Activated CD4-positive, alpha-beta T cell treated with anti-CD3 and anti-CD28 coated beads for 48 hours (primary cell): ENCODE measurements at regions not wholly inside any gene's neighbourhood (a gene's known extent, or its start where the extent isn't known, plus 50 kb on each side); places are given as distances from the start of the nearest gene placed in this dataset.

Experiments used
- DNase-seq: peaks from one replicate; pipeline ENCODE4 v3.0.0-alpha.2; 2020

GRCh38 chr1:244157731-244158438 lies 106.8 kb downstream of the ZBTB18 start:
- no peak for DNase-seq

DNA sequence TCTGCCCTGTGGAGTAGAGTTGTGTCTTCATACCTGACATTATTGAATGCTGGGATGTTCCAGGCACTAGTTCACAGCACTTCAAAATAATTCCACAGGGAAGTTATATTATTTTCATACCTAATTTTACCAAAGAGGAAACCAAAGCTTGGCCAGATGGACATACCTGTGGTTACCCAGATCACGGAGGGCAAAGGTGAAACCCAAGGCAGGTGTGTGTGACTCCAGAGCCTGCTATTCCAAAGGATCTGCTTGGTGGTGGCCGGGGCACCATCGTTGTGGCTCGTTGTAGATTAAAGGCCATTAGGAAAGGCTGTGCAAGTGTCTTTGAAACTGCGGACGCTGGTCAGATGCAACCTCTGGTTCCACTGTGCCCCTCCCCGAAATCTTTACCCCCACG lies 108.6 kb downstream of the ZBTB18 start:
- no peak for DNase-seq

DNA sequence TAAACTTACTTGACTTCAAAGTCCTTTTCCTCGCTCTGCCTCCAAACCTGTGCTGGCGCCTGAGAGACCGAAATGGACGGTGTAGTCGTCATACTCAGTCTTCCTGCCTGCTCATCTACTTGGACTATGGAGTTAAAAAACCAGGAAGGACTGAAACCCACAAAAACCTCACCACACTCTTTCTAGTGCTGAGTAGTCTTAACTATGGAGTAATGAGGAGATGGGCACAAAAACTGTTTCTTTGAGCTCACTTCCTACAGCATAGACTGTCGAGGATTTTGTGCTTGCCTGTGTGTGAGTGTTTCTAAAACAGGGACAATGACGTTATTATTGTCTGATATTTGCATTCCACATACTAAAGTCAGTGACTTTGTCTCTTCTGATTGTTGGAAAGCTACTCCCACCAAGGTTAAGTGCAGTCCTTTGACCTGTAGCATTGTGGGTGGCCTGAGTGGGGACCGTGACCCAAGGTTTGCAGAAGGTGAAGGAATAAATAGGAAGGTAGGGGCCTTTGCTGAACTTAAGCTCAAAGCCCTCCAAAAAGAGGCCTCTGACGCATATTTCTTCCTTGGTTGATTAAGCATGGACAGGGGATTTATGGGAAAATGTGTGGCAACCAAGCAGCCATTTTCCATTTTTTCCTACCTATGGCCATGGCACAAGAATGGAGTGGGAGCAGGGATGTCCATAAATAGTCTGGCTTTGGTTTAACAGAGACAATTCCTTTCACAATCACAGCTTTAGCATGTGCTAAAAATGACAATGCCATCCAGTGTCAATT lies 109.6 kb downstream of the ZBTB18 start:
- DNase-seq = no peak

- DNase-seq = no peak
These were observed 110.1 kb downstream of the ZBTB18 start for GRCh38 chr1:244161236-244161510.

DNA sequence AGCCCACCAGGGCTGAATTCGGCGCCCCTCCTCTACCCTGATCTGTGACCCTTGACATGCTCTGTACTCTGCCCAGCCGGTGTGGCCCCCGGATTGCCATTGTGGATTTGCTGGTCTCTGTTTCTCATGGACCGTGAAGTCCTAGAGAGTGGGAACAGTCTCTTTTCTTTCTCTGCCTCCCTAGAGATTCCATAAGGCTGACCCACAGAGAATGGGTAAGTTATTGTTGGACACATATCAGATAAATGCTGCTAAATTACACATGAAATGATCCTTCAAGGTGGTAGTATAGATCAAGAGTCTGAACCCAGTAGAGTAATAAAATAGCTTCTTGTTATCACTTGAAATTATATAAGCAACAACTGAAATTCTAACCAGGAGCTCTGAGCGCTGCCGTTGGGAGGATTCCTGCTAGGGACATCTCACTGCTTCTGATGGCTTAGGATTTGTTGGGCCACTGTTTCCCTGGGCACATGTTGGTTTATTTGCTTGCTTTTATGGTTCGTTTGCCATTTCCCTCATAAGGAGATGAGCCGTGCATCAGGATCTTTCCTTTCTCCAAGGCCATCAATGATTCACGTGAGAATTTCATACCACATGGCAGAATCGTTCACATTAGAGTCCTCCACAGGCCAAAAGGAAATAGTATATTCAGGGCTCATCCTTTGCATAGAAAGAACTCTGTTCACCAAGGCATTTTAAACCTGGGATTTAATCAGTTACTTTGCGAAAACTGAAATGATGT lies 111.9 kb downstream of the ZBTB18 start:
- DNase-seq = no peak

- DNase-seq = no peak
These were observed 112.9 kb downstream of the ZBTB18 start for GRCh38 chr1:244163861-244164510.

DNA sequence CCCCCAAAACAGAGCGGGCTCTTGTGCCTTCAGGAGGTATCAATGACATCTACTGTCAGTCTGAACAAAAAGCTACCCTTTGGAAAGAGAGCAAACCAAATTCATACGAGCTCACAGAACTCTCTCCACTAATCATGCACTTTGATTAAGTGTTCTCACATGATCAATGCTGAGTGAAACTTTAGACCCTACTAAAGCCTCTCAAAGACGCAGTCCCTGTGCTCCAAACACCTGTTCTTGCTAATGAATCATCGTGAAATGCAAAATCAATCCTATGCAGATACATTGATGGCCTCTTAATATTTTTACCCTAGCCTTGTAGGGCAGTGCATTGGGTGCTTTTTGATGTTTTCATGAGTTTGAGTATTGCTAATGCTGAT lies 113.4 kb downstream of the ZBTB18 start:
- DNase-seq = no peak

GRCh38 chr1:244165021-244165420 lies 113.9 kb downstream of the ZBTB18 start:
- DNase-seq = no peak

- no peak for DNase-seq
These were observed 114.6 kb downstream of the ZBTB18 start for GRCh38 chr1:244165701-244166100.

DNA sequence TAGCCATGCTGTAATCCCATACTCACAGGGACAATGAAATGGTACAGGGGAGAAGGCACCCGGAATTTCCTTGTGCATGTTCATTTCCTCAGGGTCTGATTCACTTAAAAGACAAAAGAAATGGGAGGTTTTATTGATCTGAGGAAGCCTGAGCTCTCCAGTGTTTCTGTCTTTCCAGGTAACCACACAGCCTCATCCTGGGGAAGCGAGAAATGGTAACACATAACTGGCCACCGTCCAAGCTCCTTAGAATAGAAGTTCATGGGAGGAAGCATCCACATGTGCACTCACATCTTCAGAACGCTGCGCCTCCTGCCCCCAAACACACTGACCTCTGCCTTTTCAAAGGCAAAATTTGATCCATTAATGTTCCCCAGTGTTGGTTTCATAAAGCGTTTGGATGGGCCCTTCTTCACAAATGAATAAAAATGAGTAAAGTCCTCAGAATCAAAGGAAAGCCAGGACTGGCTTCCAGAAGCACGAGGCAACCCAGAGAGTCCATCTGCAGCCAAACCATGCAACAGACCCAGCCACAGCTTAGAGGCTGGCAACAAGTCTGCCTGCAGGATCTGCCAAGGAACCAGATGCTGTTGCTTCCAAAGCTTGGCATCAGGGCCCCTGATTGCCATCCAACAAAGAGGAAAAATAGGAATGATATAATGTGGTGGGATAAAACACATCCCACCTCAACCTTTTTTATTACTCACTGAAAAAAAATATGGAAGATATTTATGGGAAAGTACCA lies 120.3 kb downstream of the ZBTB18 start:
- no peak for DNase-seq

DNA sequence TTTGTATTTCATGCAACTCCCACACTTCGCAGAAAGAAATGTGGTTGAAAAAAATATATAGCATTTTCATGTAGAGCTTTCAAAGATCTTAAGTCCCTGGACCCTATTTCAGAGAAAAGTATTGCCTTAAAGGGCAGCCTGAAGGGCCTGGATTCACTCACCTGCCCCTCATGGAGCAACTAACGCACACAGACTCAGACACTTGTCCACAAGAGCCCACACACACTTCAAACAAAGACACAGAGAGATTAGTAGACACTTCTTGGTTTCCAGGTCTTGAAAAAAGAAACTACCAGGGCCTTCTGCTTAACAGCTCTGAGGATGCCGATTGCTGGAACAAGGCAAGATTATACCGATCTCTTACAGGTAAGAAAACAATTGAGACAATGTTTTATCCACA lies 122.2 kb downstream of the ZBTB18 start:
- no peak for DNase-seq

- no peak for DNase-seq
These were observed 122.7 kb downstream of the ZBTB18 start for GRCh38 chr1:244173769-244174168.

DNA sequence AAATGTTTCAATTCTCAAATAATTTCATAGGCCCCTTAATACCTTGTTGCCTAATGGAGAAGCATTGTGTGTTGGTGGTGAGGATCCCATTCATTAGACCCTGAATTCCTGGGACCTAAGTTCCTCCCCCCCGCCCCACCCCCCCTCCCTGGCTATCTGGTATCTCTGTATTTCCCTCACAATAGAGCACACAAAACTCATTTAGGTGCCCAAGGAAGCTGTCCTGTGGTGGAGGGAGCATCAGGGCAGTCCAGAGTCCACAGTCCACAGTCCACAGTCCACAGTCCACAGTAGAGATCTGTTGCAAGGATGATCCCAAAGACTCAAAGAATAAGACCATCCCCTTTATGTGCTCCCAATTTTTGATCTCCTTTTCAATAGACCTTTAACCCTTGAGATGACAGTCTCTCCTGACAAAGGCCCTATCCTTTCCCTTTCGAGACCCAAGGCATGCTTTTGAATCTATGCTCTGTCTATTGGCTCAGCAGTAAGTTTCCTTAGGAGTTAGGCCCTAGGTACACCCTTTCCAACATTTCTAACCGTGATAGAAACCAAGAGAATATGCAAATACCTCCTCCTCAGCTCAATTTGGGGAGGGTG lies 123.9 kb downstream of the ZBTB18 start:
- no peak for DNase-seq

- DNase-seq = no peak
These were observed 125.1 kb downstream of the ZBTB18 start for GRCh38 chr1:244176201-244176600.

DNA sequence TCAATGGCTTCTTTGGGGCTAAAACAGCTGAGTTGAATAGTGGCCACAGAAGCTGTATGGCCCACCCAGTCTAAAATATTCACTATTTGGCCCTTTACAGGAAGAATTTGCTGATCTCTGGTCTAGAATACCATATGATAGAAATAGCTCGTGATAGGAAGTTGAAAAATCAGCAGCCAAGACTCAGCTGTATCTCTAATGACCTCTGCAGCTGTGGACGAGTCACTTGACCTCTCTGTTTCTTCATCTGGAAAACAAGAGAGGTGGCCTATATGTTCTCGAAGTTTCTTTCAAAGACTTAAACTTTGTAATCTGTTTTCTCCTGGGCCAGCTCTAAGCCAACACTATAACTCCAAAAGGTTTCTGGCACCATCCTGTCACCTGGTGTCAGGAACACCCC lies 129.2 kb downstream of the ZBTB18 start:
- DNase-seq = no peak

DNA sequence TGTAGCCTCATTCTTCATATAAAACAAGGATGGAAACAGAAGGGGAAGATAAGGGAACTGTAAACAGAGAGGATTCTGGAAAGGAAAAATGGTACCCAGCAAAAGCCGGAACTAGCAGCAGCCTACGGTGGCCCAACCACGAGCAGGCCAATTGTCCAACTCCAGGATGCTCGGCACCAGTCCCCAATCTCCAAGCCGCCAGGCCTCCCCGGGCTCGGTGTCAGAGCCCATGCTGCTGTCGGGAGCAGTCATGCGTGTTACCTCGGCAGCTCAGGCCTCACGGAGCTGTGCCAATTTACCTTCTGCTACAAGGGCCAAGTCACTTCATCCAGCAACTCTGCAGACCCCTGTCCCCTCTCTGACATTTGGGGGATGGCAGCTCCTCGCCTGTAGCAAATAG lies 130.8 kb downstream of the ZBTB18 start:
- DNase-seq = no peak

DNA sequence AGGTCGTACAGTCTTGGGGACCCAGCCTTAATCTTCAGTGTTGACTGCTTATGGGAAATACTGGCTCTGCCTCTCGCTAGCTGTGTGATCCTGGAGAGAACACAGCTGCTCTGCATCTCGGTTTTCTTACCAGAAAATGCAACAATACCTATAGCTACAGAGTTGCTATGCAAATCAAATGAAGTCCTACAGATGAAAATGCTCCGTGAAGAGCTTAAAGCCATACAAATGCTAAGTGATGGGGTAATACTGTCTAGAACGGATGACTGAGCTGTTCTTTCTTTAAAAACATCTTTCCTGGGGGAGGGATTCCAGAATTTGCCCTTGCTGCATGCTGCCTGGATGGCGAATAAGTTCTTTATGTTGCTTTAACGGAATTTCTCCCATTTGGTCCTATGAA lies 132.0 kb downstream of the ZBTB18 start:
- no peak for DNase-seq

DNA sequence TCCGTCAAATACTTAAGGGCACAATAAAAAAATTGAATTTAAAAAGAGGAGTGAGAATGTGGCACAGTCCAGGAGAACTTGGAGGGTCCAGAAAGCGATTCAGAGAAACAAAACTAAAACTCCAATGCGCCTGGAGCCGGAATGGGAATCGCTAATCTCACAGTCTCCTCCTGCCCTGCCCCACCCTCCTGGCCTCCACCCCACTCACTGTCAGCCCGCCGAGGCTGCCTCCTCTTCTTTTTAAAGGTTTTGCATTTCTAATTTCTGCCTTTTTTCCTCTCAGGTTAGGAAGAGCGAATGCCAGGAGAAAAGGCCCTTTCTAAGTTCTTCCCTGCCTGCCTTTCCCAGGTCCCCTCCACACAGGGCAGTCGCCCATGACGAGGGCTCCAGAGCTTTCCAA lies 135.3 kb downstream of the ZBTB18 start:
- no peak for DNase-seq

- DNase-seq = no peak
These were observed 136.2 kb downstream of the ZBTB18 start for GRCh38 chr1:244187310-244187709.

GRCh38 chr1:244191581-244191980 lies 140.5 kb downstream of the ZBTB18 start:
- DNase-seq = no peak

DNA sequence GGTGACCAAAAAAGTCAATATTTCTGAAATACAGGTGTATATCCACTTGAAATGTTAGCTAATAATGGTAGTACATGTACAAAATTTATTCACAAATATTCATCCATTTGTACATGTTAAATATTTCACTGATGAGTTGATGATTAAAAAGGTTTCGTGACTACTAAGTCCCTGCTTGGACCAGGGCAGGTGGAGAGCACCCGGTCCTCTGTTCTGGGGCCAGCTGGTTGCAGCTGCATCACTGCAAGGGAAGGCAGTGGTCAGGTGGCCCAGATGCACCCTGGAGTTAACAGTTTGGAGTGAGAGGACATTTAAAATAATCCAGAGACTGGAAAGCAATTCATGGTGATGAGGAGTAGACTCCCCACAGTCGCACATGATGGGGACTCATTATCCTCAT lies 141.2 kb downstream of the ZBTB18 start:
- DNase-seq = no peak

- no peak for DNase-seq
These were observed 145.6 kb downstream of the ZBTB18 start for GRCh38 chr1:244196571-244197285.
